Left renal pelvis (tissue), 4 donors: ENCODE measurements at regions not wholly inside any gene's neighbourhood (a gene's known extent, or its start where the extent isn't known, plus 50 kb on each side); places are given as distances from the start of the nearest gene placed in this dataset.
"Not testable (repeated sequence)": the region's sequence is repeated elsewhere in the genome, so short reads cannot be mapped to it uniquely, and the experiment has no call there.

Source experiments
- DNase-seq, 4 donors: peaks; one replicate each; pipeline ENCODE4 v3.0.0-alpha.2; 2013; ENCODE audit warnings: low read depth in 4 of 4, low spot score in 3 of 4

DNA sequence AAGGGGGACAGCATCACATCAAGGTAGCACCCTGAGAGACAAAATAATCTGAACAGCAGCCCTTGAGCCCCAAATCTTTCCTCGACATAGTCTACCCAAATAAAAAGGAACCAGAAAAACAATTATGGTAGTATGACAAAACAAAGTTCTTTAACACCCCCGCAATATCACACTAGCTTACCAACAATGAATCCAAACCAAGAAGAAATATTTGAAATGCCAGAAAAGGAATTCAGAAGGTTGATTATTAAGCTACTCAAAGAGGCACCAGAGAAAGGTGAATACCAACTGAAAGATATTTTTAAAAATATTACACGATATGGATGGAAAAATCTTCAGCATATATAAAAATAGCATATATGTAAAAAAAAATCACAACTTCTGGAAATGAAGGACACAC, 252.9 kb upstream of the SLITRK6 start:
- DNase-seq = no peak

DNA sequence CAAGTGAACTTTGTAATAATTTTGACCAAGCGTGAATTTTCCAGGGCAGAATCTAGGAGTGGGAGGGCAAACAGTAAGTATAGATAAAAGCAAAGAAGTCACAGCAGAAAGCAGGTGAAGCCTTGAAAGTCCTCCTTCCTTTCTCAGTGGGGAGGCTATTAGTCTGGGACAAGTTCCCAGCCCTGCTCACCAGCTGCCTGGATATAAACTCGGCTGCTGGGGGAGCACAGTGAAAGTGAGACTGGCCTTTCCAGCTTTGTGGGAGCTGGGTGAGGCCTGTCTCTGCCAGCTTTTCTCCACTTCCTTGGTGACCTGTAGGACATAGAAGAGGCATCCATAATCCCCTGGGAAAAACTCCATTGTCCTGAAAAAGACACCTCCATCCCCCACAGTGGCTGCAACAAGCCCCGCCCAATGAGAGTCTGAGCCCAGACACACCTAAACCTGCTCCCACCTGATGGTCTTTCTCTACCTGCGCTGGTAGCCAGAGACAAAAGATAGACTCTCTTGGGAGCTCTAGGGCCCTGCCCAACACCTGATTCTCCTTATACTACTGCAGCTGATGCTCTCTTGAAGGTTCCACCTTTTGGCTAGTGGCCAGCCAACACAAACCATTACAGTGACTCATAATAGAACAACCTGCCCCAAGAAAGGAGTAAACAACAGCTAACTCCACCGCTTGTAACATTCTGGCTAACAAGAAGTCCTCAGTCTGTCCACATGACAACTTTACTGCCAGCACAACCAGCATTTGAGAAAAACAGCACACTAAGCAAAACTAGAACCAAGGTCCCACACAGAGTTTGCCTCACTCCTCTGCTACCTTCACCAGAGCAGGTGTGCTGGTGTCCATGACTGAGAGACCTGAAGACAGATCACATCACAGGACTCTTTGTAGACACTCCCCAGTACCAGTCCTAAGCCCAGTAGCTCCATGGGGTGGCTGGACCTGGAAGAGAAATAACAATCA, 252.2 kb upstream of the SLITRK6 start:
- no peak for DNase-seq

- no peak for DNase-seq
These were observed 239.3 kb upstream of the SLITRK6 start for GRCh38 chr13:86038490-86038889.

DNA sequence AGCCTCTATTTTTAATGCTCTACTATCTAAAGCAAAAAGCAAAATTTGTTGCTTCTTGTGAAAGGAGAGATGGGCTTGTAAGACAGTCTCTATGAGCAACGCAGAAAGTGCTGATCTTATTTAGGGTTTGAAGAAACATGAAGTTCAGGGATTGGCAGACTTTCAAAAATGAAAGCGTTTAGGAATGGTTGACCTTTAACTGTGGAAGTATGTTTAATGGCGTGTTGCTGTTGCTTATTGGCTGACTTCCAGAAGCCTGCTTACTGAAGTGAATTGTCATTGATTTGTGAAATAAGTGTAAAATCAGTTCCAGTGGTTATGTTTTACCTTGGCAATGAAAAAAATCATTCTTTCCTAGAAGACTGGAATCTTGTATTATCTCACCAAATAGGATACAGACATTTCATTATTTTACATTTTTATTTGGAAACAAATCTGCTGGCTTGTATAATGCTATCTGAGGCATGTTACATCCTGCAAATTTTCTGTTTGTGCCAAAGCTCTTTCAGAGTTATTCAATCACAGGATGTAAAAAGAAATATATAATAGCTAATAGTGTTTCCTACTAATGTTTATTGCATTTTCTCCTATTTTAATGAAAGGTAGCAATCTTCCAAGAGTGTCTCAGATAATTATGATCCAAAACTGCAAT, 221.3 kb upstream of the SLITRK6 start:
- peak; percentile 26 to 56 (median 42) for DNase-seq

DNA sequence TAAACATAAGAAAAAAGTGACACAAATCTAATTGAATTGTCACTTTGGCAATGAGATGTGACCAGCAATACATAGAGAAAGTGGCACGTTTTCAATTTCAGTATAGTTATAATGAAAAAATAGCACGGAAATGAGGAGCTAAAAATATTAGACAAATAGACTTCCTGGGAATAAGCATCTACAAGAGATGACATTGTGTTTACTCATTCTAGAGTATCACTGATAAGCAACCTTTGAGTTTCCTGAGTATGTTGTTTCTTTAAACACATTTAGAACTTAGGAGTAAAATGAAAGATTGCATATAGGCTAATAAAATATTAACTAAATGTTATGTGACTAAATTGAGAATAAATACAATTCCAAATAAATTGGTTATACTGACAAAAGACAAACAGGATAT, 207.1 kb upstream of the SLITRK6 start:
- DNase-seq = no peak

GRCh38 chr13:86003029-86003428, 203.8 kb upstream of the SLITRK6 start:
- no peak for DNase-seq

- no peak for DNase-seq
These were observed 201.3 kb upstream of the SLITRK6 start for GRCh38 chr13:86000546-86000945.

- DNase-seq = no peak
These were observed 198.4 kb upstream of the SLITRK6 start for GRCh38 chr13:85997587-85997986.

GRCh38 chr13:85995788-85996418, 196.7 kb upstream of the SLITRK6 start:
- DNase-seq = no peak

GRCh38 chr13:85993567-85993966, 194.3 kb upstream of the SLITRK6 start:
- DNase-seq = no peak

DNA sequence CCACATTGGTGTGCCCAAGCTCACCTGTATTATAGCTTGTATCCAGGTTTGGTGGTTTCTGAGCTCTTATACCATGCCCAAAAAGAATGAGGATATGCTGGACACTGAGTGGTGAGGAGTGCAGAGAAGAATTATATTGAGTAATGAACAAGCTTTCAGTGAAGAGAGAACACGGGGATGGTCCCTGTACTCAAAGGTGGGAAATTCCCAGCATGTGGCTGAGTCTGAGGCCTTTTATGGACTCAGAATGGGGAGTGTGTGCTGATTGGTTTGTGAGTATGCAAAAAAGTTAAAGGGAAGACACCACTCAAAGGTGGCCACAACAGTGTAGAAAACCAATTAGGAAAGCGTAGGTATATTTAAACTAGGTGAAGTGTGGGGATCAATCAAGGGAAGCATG, 191.2 kb upstream of the SLITRK6 start:
- DNase-seq = no peak

GRCh38 chr13:85985797-85986196, 186.6 kb upstream of the SLITRK6 start:
- DNase-seq = no peak

GRCh38 chr13:85982102-85982501, 182.9 kb upstream of the SLITRK6 start:
- DNase-seq = no peak

DNA sequence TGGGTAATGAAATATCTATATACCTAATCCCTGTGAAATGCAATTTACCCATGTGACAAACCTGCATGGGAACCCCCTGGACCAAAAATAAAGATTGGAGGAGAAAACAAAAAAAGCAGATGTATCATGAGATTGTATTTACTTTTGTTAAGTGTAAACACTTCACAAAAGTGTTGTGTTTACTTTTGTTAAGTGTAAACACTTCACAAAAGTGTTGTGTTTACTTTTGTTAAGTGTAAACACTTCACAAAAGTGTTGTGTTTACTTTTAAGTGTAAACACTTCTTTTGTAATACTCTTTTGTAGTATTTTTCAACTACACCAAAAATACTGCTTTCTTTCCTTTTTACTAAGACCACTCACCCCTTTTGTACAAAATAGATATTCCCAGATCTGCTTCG, 181.2 kb upstream of the SLITRK6 start:
- DNase-seq = not testable (repeated sequence)

GRCh38 chr13:85976242-85976641, 177.0 kb upstream of the SLITRK6 start:
- no peak for DNase-seq

DNA sequence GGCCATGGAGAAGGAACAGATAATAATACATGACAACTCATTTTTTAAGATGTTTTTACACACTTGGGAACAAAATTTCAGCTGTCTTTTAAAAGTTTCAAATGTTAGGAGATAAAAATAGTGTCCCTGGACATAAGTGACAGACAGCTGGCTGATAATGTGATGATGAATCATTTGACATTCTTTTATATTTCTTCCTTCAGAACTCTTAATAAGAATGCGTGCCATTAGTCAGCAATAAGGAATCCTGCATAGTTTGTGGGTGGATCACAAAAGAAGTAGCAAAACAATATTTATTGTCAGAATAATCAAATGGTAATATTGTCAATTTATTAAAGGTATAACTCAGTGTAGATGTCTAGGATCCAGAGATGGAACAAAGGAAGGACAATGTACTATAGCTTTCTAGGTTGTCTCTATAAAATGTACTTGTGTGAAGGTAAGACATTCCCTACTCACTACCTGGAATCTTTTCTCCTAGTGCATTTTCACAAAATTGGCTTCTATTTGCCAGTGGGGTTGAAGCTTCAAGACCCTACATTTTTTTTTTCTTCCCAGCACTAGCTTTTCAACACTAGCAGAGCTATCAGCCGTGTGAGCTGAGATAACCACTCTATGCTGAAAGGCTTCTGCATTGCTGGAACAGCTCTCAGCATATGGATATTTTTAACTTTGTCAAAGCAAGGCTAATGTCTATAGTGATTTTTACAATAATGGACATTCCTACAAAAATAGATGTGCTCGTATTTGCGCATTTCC, 175.6 kb upstream of the SLITRK6 start:
- no peak for DNase-seq

GRCh38 chr13:85970727-85971126, 171.5 kb upstream of the SLITRK6 start:
- DNase-seq = no peak

DNA sequence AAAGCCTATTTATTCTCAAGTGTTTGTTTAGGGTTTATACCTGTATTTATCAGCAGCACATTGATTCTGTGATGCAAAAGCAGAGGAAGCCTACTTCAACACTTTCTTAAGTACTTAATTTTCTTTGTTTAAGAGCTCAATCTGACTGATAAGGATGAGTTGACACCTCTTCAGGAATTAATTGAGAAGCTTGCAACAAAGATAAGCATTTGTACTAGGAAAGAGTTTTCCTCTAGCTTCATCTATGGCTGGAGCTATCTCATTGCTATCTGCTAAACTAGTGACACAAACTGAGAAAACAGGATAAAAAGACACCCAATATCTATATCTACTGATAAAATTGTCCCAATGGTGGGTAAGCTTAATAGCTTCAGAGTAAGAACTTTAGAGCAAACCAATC, 170.1 kb upstream of the SLITRK6 start:
- DNase-seq = no peak

DNA sequence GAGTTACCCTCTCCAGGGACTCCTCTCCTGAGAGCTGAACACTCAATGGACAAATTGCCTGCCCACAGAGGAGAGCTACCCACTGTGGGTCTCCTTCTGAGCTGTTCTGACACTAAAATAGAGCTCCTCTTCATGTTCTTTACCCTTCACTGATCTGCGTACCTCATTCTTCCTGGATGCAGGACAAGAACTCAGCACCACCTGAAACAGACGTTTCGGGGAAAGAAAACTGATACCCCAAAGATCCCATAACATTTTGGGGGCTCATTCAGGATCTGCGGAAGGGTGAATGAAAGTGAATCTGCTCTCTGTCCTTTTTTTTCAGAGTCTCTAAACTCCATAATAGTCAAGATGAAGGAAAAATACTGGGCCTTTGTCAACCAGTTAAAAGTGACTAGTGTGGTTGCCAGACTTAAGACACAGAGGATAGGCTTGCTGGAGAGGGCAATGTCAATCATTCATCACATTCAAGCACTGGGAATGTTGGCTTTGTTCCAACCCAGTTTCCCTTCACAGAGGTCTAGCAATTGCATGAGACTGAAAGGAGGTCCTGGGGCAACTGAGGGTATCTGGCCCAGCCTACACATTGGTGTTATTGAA, 136.7 kb upstream of the SLITRK6 start:
- no peak for DNase-seq

DNA sequence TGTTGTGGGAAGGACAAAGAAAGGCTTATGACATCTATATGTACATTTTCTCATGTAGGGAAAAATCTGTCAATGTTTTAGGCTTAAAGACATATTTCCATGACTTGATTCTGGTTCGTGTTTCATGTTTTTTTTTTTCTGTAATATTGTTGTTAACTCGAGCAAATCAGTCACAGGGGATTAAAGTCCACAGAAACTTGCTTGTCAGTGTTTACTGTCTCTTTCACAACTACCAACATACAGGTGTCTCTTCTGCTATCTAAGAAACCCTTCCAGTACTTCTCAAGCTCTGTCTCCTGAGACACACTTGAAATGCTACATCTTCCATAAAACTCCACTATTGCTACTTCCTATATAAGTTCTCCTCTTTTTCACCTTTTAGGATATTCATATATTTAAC, 130.9 kb upstream of the SLITRK6 start:
- no peak for DNase-seq
